Panc1 (cell line): ENCODE measurements at regions not wholly inside any gene's neighbourhood (a gene's known extent, or its start where the extent isn't known, plus 50 kb on each side); places are given as distances from the start of the nearest gene placed in this dataset.

ENCODE experiments used
- CTCF ChIP-seq: fragments of 450-650 bp; IDR thresholded peaks from 2 replicates; pipeline ENCODE4 v1.5.1; 2017; ENCODE audit warnings: mild to moderate bottlenecking
- POLR2AphosphoS5 ChIP-seq: IDR thresholded peaks from 2 replicates; pipeline ENCODE4 v1.6.1; 2012; ENCODE audit warnings: mild to moderate bottlenecking, low read depth, low read length, moderate library complexity
- REST ChIP-seq, 2 experiments: IDR thresholded peaks; 2 replicates each; pipeline ENCODE4 v1.6.1; 2011 to 2012; ENCODE audit warnings: low read depth in 2 of 2, control low read depth in 1 of 2, low read length in 1 of 2, mild to moderate bottlenecking in 1 of 2, moderate library complexity in 1 of 2; ENCODE audit not compliant: insufficient read depth in 1 of 2
- SIN3A ChIP-seq: IDR thresholded peaks from 2 replicates; pipeline ENCODE4 v1.6.1; 2012; ENCODE audit warnings: low read depth, mild to moderate bottlenecking, low read length, moderate library complexity, borderline replicate concordance; ENCODE audit not compliant: insufficient read depth

- TF ChIP-seq CTCF, result no peak
- no peak for TF ChIP-seq REST (IDR thresholded peaks at IDR 0.05; ENCODE audit: insufficient read depth in 1 of 2, low read depth in 2 of 2, low read length in 1 of 2)
- no peak for TF ChIP-seq POLR2AphosphoS5
- no peak for TF ChIP-seq SIN3A
Observed at GRCh38 chr1:90313778-90314177, 318.9 kb downstream of the ZNF326 start.
